H9 (cell line): ENCODE measurements at regions not wholly inside any gene's neighbourhood (a gene's known extent, or its start where the extent isn't known, plus 50 kb on each side); places are given as distances from the start of the nearest gene placed in this dataset.

Source experiments
- DNase-seq: peaks from one replicate; pipeline ENCODE4 v3.0.0-alpha.2; 2017
- H2AFZ ChIP-seq: one replicate; pipeline ENCODE4 v1.6.1; 2013; ENCODE audit warnings: mild to moderate bottlenecking, low read length, control low read depth, moderate library complexity
- H2AK5ac ChIP-seq: 2 replicates; pipeline ENCODE4 v1.6.1; 2013; ENCODE audit warnings: low read length, control low read depth, mixed read lengths; ENCODE audit not compliant: insufficient read length
- H2BK120ac ChIP-seq: one replicate; pipeline ENCODE4 v1.6.1; 2013; ENCODE audit warnings: low read depth, mild to moderate bottlenecking, low read length, control low read depth, inconsistent platforms; ENCODE audit not compliant: poor library complexity, severe bottlenecking
- H2BK12ac ChIP-seq: 2 replicates; pipeline ENCODE4 v1.6.1; 2013; ENCODE audit warnings: low read length, control low read depth, mixed read lengths, low read depth; ENCODE audit not compliant: insufficient read length
- H2BK15ac ChIP-seq: 2 replicates; pipeline ENCODE4 v1.6.1; 2013; ENCODE audit warnings: low read depth, low read length, control low read depth
- H2BK20ac ChIP-seq: one replicate; pipeline ENCODE4 v1.6.1; 2013; ENCODE audit warnings: low read depth, mild to moderate bottlenecking, low read length, control low read depth, inconsistent platforms; ENCODE audit not compliant: poor library complexity, severe bottlenecking
- H2BK5ac ChIP-seq: 2 replicates; pipeline ENCODE4 v1.6.1; 2013; ENCODE audit warnings: low read length, control low read depth, mixed read lengths; ENCODE audit not compliant: insufficient read length
- H3K14ac ChIP-seq: 2 replicates; pipeline ENCODE4 v1.6.1; 2013; ENCODE audit warnings: low read length, control low read depth; ENCODE audit not compliant: insufficient read depth
- H3K18ac ChIP-seq: 2 replicates; pipeline ENCODE4 v1.6.1; 2013; ENCODE audit warnings: low read depth, mild to moderate bottlenecking, mixed read lengths, low read length, control low read depth; ENCODE audit not compliant: insufficient read length
- H3K23ac ChIP-seq: 2 replicates; pipeline ENCODE4 v1.6.1; 2013; ENCODE audit warnings: low read length, control low read depth, mixed read lengths, low read depth; ENCODE audit not compliant: insufficient read length
- H3K23me2 ChIP-seq: 2 replicates; pipeline ENCODE4 v1.6.1; 2013; ENCODE audit warnings: low read depth, mild to moderate bottlenecking, mixed read lengths, low read length, control low read depth; ENCODE audit not compliant: insufficient read length, poor library complexity, severe bottlenecking
- H3K27ac ChIP-seq: 2 replicates; pipeline ENCODE4 v1.5.1; 2013; ENCODE audit warnings: low read length, control low read depth, mixed read lengths, low read depth; ENCODE audit not compliant: insufficient read length
- H3K27me3 ChIP-seq: 2 replicates; pipeline ENCODE4 v1.6.1; 2013; ENCODE audit warnings: low read length, control low read depth, inconsistent platforms; ENCODE audit not compliant: insufficient read depth
- H3K4ac ChIP-seq: 2 replicates; pipeline ENCODE4 v1.6.1; 2013; ENCODE audit warnings: low read depth, mild to moderate bottlenecking, control low read depth, inconsistent platforms, low read length, moderate library complexity
- H3K4me1 ChIP-seq: 2 replicates; pipeline ENCODE4 v1.6.1; 2013; ENCODE audit warnings: low read length, control low read depth, inconsistent platforms; ENCODE audit not compliant: insufficient read depth
- H3K4me2 ChIP-seq: 2 replicates; pipeline ENCODE4 v1.6.1; 2013; ENCODE audit warnings: low read length, control low read depth, mixed read lengths; ENCODE audit not compliant: insufficient read length, insufficient read depth
- H3K56ac ChIP-seq: 2 replicates; pipeline ENCODE4 v1.6.1; 2013; ENCODE audit warnings: low read depth, mild to moderate bottlenecking, mixed read lengths, low read length, control low read depth; ENCODE audit not compliant: insufficient read length
- H3K79me1 ChIP-seq: 2 replicates; pipeline ENCODE4 v1.6.1; 2013; ENCODE audit warnings: low read depth, mild to moderate bottlenecking, moderate library complexity, low read length, control low read depth, inconsistent platforms; ENCODE audit not compliant: insufficient read depth, poor library complexity, severe bottlenecking
- H3K79me2 ChIP-seq: 2 replicates; pipeline ENCODE4 v1.6.1; 2013; ENCODE audit warnings: low read length, control low read depth, inconsistent platforms; ENCODE audit not compliant: insufficient read depth
- H3K9ac ChIP-seq: 2 replicates; pipeline ENCODE4 v1.6.1; 2013; ENCODE audit warnings: low read length, control low read depth, mixed read lengths; ENCODE audit not compliant: insufficient read length; ENCODE audit errors: extremely low read depth
- H3K9me3 ChIP-seq: one replicate; pipeline ENCODE4 v1.6.1; 2013; ENCODE audit warnings: low read depth, low read length, inconsistent platforms; ENCODE audit not compliant: control insufficient read depth
- H3T11ph ChIP-seq: one replicate; pipeline ENCODE4 v1.6.1; 2013; ENCODE audit warnings: mild to moderate bottlenecking, low read length, control low read depth, inconsistent platforms
- H4K20me1 ChIP-seq: one replicate; pipeline ENCODE4 v1.6.1; 2013; ENCODE audit not compliant: control insufficient read depth, insufficient read length, insufficient read depth
- H4K5ac ChIP-seq: 2 replicates; pipeline ENCODE4 v1.6.1; 2013; ENCODE audit warnings: low read depth, mild to moderate bottlenecking, mixed read lengths, low read length, control low read depth; ENCODE audit not compliant: insufficient read length
- H4K8ac ChIP-seq: replicated peaks from 2 replicates; pipeline ENCODE4 v1.6.1; 2013; ENCODE audit warnings: low read length, control low read depth, mixed read lengths, low read depth; ENCODE audit not compliant: insufficient read length
- H4K91ac ChIP-seq: 2 replicates; pipeline ENCODE4 v1.6.1; 2013; ENCODE audit warnings: low read depth, mild to moderate bottlenecking, moderate library complexity, mixed read lengths, low read length, control low read depth; ENCODE audit not compliant: insufficient read length
- H3K27ac Mint-ChIP-seq, 3 experiments: 2 replicates in 2 of 3; 3 replicates in 1 of 3; pipeline ENCODE4 v1.8.0; 2020 to 2021; ENCODE audit warnings: mixed read lengths in 3 of 3, mild to moderate bottlenecking in 1 of 3, moderate library complexity in 1 of 3
- H3K27me3 Mint-ChIP-seq: 2 replicates; pipeline ENCODE4 v1.8.0; 2021; ENCODE audit warnings: low read depth, mild to moderate bottlenecking, moderate library complexity, mixed read lengths
- H3K36me3 Mint-ChIP-seq, 3 experiments: 2 replicates in 2 of 3; 3 replicates in 1 of 3; pipeline ENCODE4 v1.8.0; 2020 to 2021; ENCODE audit warnings: low read depth in 3 of 3, mixed read lengths in 3 of 3; ENCODE audit not compliant: insufficient read depth in 1 of 3
- H3K4me1 Mint-ChIP-seq, 2 experiments: 2 replicates each; pipeline ENCODE4 v1.8.0; 2020; ENCODE audit warnings: mixed read lengths in 2 of 2
- H3K4me3 Mint-ChIP-seq, 2 experiments: 2 replicates in 1 of 2; 3 replicates in 1 of 2; pipeline ENCODE4 v1.8.0; 2020 to 2021; ENCODE audit warnings: mild to moderate bottlenecking in 2 of 2, mixed read lengths in 2 of 2, moderate library complexity in 1 of 2
- H3K9me3 Mint-ChIP-seq, 2 experiments: 2 replicates in 1 of 2; 3 replicates in 1 of 2; pipeline ENCODE4 v1.8.0; 2020; ENCODE audit warnings: mild to moderate bottlenecking in 2 of 2, mixed read lengths in 2 of 2, moderate library complexity in 1 of 2
- WGBS: extraction: QIAGEN DNeasy Blood & Tissue Kit; methylation state at CpG from one replicate; pipeline ENCODE4 v1.1.7; 2013; ENCODE audit warnings: missing lambda C conversion rate, low lambda C conversion rate, mixed read lengths; ENCODE audit not compliant: insufficient read length; ENCODE audit errors: extremely low coverage; 5-methylcytosine and 5-hydroxymethylcytosine counted together
- TF ChIP-seq, protein P1 (sequence below): fragments of 200-600 bp; sonication (generic); conservative IDR thresholded peaks from 3 replicates; pipeline ENCODE4 v1.8.0; 2021; ENCODE audit warnings: antibody characterized with exemption, mild to moderate bottlenecking

- H2BK15ac ChIP-seq = no peak overlapping the region
- no peaks in the 10 kb centered on the region for H3K23me2 ChIP-seq
- Mint-ChIP-seq H3K36me3 (no peaks in the 10 kb centered on the region), H3K27me3 (peaks cover 46% of the 10 kb centered on the region), H3K4me1 (peaks cover 0 to 4% of the 10 kb centered on the region in 2 experiments; a peak in 1 of 4 replicates), H3K9me3 (no peaks in the 10 kb centered on the region), H3K4me3 (no peak overlapping the region), H3K27ac (no peak overlapping the region)
- no peaks in the 10 kb centered on the region for H3K79me2 ChIP-seq
- no peak overlapping the region for H2BK5ac ChIP-seq
- peak overlapping the region; percentile 25 for H3K4me2 ChIP-seq
- no peaks in the 10 kb centered on the region for H3K27me3 ChIP-seq
- no peak overlapping the region for H3K9ac ChIP-seq
- H2BK12ac ChIP-seq = no peak overlapping the region
- no peak overlapping the region for H2AFZ ChIP-seq
- H4K5ac ChIP-seq = no peak overlapping the region
- DNase-seq = peak; percentile 92
- no CpG with 5 or more reads among the region's 20 CpGs for WGBS
- no peak overlapping the region for H2BK20ac ChIP-seq
- no peak overlapping the region for H4K8ac ChIP-seq
- no peaks in the 10 kb centered on the region for H3K4me1 ChIP-seq
- no peak overlapping the region for H3K14ac ChIP-seq
- H3K23ac ChIP-seq = no peak overlapping the region
- no peak overlapping the region for H3K4ac ChIP-seq
- TF ChIP-seq, protein P1, sequence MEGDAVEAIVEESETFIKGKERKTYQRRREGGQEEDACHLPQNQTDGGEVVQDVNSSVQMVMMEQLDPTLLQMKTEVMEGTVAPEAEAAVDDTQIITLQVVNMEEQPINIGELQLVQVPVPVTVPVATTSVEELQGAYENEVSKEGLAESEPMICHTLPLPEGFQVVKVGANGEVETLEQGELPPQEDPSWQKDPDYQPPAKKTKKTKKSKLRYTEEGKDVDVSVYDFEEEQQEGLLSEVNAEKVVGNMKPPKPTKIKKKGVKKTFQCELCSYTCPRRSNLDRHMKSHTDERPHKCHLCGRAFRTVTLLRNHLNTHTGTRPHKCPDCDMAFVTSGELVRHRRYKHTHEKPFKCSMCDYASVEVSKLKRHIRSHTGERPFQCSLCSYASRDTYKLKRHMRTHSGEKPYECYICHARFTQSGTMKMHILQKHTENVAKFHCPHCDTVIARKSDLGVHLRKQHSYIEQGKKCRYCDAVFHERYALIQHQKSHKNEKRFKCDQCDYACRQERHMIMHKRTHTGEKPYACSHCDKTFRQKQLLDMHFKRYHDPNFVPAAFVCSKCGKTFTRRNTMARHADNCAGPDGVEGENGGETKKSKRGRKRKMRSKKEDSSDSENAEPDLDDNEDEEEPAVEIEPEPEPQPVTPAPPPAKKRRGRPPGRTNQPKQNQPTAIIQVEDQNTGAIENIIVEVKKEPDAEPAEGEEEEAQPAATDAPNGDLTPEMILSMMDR = peak; percentile 97
- H3K9me3 ChIP-seq = no peaks in the 10 kb centered on the region
- no peaks in the 10 kb centered on the region for H3K79me1 ChIP-seq
- no peak overlapping the region for H3T11ph ChIP-seq
- no peak overlapping the region for H2BK120ac ChIP-seq
- no peak overlapping the region for H2AK5ac ChIP-seq
- H3K27ac ChIP-seq = no peak overlapping the region
- no peak overlapping the region for H4K91ac ChIP-seq
- H3K18ac ChIP-seq = no peak overlapping the region
- H3K56ac ChIP-seq = no peak overlapping the region
- no peaks in the 10 kb centered on the region for H4K20me1 ChIP-seq
These were observed 52.0 kb downstream of the RPP21 start for GRCh38 chr6:30396833-30397479.
